ENCODE measurements at regions not wholly inside any gene's neighbourhood (a gene's known extent, or its start where the extent isn't known, plus 50 kb on each side); places are given as distances from the start of the nearest gene placed in this dataset.

GRCh38 chr9:26412446-26412845 is 480.2 kb downstream of the CAAP1 start:
- no peak overlapping the region for H3K4me3 ChIP-seq
- TF ChIP-seq, protein P1, sequence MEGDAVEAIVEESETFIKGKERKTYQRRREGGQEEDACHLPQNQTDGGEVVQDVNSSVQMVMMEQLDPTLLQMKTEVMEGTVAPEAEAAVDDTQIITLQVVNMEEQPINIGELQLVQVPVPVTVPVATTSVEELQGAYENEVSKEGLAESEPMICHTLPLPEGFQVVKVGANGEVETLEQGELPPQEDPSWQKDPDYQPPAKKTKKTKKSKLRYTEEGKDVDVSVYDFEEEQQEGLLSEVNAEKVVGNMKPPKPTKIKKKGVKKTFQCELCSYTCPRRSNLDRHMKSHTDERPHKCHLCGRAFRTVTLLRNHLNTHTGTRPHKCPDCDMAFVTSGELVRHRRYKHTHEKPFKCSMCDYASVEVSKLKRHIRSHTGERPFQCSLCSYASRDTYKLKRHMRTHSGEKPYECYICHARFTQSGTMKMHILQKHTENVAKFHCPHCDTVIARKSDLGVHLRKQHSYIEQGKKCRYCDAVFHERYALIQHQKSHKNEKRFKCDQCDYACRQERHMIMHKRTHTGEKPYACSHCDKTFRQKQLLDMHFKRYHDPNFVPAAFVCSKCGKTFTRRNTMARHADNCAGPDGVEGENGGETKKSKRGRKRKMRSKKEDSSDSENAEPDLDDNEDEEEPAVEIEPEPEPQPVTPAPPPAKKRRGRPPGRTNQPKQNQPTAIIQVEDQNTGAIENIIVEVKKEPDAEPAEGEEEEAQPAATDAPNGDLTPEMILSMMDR (IDR thresholded peaks at IDR 0.05; ENCODE audit: low read depth, low read length) = no peak
- no peaks in the 10 kb centered on the region for H3K36me3 ChIP-seq
- no peaks in the 10 kb centered on the region for H3K4me1 ChIP-seq (ENCODE audit: low read depth)
- no peaks in the 10 kb centered on the region for H3K9me3 ChIP-seq (ENCODE audit: low read depth)
- no peaks in the 10 kb centered on the region for H3K27me3 ChIP-seq
- no peak overlapping the region for H3K27ac ChIP-seq
- no peak for DNase-seq (ENCODE audit: low read depth in 1 of 2, low spot score in 1 of 2)

DNA sequence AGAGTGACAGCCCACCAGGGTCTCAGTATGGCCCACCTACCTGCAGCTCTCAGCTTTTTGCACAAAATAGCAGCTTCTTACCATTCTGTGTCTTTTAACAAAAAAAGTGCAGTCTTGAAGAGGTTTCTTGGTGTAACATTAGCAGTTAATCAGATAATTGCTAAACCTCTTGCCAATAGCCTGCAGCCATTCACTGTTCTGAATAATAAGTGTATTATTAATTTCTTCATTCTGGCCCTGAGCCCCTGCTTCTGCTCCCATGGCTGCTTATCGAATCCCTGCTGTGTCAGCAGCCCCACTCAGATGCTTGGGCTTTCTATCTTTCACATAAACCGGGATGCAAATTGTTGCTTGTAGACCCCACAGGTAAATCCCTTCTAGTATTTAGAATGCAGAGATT is 485.9 kb downstream of the CAAP1 start:
- H3K4me1 ChIP-seq (ENCODE audit: low read depth) = no peaks in the 10 kb centered on the region
- H3K27me3 ChIP-seq = no peaks in the 10 kb centered on the region
- no peaks in the 10 kb centered on the region for H3K36me3 ChIP-seq
- H3K27ac ChIP-seq = no peak overlapping the region
- TF ChIP-seq, protein P1 (IDR thresholded peaks at IDR 0.05; ENCODE audit: low read depth, low read length) = no peak
- no peaks in the 10 kb centered on the region for H3K9me3 ChIP-seq (ENCODE audit: low read depth)
- no peak overlapping the region for H3K4me3 ChIP-seq
- no peak for DNase-seq (ENCODE audit: low read depth in 1 of 2, low spot score in 1 of 2)

- DNase-seq (ENCODE audit: low read depth in 1 of 2, low spot score in 1 of 2) = no peak
- TF ChIP-seq, protein P1 (IDR thresholded peaks at IDR 0.05; ENCODE audit: low read depth, low read length) = no peak
- Histone ChIP-seq H3K4me3 (no peak overlapping the region), H3K4me1 (ENCODE audit: low read depth) (no peaks in the 10 kb centered on the region), H3K27me3 (no peaks in the 10 kb centered on the region), H3K27ac (no peak overlapping the region), H3K36me3 (no peaks in the 10 kb centered on the region), H3K9me3 (ENCODE audit: low read depth) (no peaks in the 10 kb centered on the region)
These were observed 493.0 kb downstream of the CAAP1 start for GRCh38 chr9:26399556-26399955.

DNA sequence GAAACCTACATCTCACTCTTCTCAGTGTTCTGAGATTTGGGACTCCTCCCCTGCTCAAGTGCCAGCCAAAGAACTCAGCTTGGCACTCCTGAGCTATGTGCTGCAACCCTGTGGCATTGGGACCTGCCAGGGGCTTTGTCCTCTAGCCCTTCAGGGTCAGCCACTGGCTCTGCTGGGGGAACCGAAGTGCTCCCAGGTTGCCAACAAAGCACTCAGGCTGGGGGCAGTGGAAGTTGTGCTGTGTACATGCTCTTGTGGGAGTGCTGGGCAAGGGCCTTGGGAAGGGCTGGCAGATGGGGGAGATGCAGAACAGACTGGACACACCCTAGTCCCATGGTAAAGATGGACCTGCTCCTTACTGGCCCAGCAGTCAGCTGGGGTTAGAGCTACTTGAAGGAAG is 498.6 kb downstream of the CAAP1 start:
- Histone ChIP-seq H3K36me3 (no peaks in the 10 kb centered on the region), H3K27me3 (no peaks in the 10 kb centered on the region), H3K27ac (no peak overlapping the region), H3K4me3 (no peak overlapping the region), H3K4me1 (ENCODE audit: low read depth) (no peaks in the 10 kb centered on the region), H3K9me3 (ENCODE audit: low read depth) (no peaks in the 10 kb centered on the region)
- TF ChIP-seq, protein P1 (IDR thresholded peaks at IDR 0.05; ENCODE audit: low read depth, low read length) = no peak
- DNase-seq (ENCODE audit: low read depth in 1 of 2, low spot score in 1 of 2) = no peak

- Histone ChIP-seq H3K4me1 (ENCODE audit: low read depth) (no peaks in the 10 kb centered on the region), H3K36me3 (no peaks in the 10 kb centered on the region), H3K27me3 (no peaks in the 10 kb centered on the region), H3K9me3 (ENCODE audit: low read depth) (no peaks in the 10 kb centered on the region), H3K4me3 (no peak overlapping the region), H3K27ac (no peak overlapping the region)
- DNase-seq (ENCODE audit: low read depth in 1 of 2, low spot score in 1 of 2) = no peak
- TF ChIP-seq, protein P1 (IDR thresholded peaks at IDR 0.05; ENCODE audit: low read depth, low read length) = no peak
These were observed 500.0 kb downstream of the CAAP1 start for GRCh38 chr9:26392639-26393038.

DNA sequence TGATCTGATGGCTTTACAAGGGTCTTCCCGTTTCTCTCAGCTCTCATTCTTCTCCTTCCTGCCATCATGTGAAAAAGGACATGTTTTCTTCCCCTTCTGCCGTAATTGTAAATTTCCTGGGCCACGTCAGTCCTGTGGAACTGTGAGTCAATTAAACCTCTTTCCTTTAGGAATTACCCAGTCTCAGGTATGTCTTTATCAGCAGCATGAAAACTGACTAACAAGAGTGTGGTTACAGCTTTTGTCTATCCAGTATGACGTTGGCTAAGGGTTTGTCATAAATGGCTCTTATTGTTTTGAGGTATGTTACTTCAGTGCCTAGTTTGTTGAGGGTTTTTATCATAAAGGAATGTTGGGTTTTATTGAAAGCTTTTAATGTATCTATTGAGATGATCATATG is 501.6 kb downstream of the CAAP1 start:
- Histone ChIP-seq H3K27me3 (no peaks in the 10 kb centered on the region), H3K9me3 (ENCODE audit: low read depth) (no peaks in the 10 kb centered on the region), H3K27ac (no peak overlapping the region), H3K4me3 (no peak overlapping the region), H3K4me1 (ENCODE audit: low read depth) (no peaks in the 10 kb centered on the region), H3K36me3 (no peaks in the 10 kb centered on the region)
- DNase-seq (ENCODE audit: low read depth in 1 of 2, low spot score in 1 of 2) = no peak
- TF ChIP-seq, protein P1 (IDR thresholded peaks at IDR 0.05; ENCODE audit: low read depth, low read length) = no peak
